ENCODE measurements at regions not wholly inside any gene's neighbourhood (a gene's known extent, or its start where the extent isn't known, plus 50 kb on each side); places are given as distances from the start of the nearest gene placed in this dataset.

DNA sequence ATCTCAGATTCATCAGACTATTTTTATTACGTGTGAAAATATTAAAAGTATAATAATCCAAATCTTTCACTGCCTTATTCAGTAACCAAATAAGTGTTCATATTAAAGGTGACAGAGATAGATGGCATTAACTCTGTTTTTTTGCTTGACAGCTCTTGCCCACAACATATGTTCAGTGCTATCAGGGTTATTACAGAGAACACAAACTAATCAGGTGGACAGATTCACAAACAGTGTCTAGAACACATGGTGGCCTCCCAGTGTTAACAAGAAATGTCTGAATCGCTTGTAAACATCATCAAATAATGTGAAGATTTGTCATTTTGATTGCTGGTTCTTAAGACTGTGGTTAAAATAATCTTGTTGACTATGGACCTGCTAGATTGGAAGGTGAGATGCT, 609.1 kb upstream of the GRAMD2B start (continued):
- TF ChIP-seq ZMYM2 (CRISPR knock-in tag; IDR thresholded peaks at IDR 0.05) (no peak), FLYWCH1 (CRISPR knock-in tag; IDR thresholded peaks at IDR 0.05) (no peak), HHEX (CRISPR knock-in tag; IDR thresholded peaks at IDR 0.05) (no peak), KDM5A (IDR thresholded peaks at IDR 0.05; ENCODE audit: borderline replicate concordance, low read length) (no peak), RBM39 (IDR thresholded peaks at IDR 0.05; ENCODE audit: low read depth, low read length, poor library complexity, severe bottlenecking) (no peak)
- TF ChIP-seq, protein P1, sequence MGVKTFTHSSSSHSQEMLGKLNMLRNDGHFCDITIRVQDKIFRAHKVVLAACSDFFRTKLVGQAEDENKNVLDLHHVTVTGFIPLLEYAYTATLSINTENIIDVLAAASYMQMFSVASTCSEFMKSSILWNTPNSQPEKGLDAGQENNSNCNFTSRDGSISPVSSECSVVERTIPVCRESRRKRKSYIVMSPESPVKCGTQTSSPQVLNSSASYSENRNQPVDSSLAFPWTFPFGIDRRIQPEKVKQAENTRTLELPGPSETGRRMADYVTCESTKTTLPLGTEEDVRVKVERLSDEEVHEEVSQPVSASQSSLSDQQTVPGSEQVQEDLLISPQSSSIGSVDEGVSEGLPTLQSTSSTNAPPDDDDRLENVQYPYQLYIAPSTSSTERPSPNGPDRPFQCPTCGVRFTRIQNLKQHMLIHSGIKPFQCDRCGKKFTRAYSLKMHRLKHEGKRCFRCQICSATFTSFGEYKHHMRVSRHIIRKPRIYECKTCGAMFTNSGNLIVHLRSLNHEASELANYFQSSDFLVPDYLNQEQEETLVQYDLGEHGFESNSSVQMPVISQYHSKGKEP (CRISPR knock-in tag; IDR thresholded peaks at IDR 0.05), result no peak

DNA sequence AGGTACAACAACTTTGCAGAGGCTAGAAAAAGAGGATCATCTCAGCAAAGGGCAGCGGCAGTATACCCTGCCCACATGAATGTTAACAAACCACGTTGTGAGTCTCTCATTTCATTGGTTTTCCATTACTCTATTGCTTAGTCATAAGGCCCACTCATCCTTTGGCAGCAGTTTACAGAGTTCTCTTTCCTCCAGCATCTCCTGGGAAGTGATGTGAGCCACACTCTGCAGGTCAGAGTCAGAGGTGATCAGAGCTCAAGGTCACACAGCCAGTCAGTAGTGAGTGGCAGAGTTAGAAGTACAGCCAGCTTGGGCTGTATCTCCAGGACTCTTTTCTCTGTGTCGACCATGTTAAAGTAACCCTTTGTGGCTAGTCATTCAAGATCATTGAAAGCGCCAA, 599.6 kb upstream of the GRAMD2B start:
- Histone ChIP-seq H2AFZ (ENCODE audit: low read length) (no peak overlapping the region), H3K9me3 (ENCODE audit: low read length) (no peaks in the 10 kb centered on the region), H3K27me3 (ENCODE audit: control insufficient read depth in 1 of 2, insufficient read depth in 2 of 2, low read length in 2 of 2) (no peaks in the 10 kb centered on the region), H3K27ac (ENCODE audit: extremely low read length, insufficient read depth, low read length) (no peak overlapping the region), H3K79me2 (ENCODE audit: insufficient read depth, low read length) (no peaks in the 10 kb centered on the region), H3K4me2 (ENCODE audit: low read depth, low read length) (no peak overlapping the region), H4K20me1 (ENCODE audit: insufficient read depth, low read length) (no peaks in the 10 kb centered on the region), H3K4me1 (ENCODE audit: insufficient read depth, low read length) (no peaks in the 10 kb centered on the region), H3K4me3 (replicated peaks in 1 of 3; ENCODE audit: insufficient read depth in 1 of 3, low read depth in 2 of 3, low read length in 3 of 3) (no peak overlapping the region), H3K36me3 (replicated peaks in 1 of 2; ENCODE audit: control insufficient read depth in 1 of 2, insufficient read depth in 2 of 2, low read length in 2 of 2) (no peaks in the 10 kb centered on the region), H3K9ac (ENCODE audit: insufficient read depth, low read depth, low read length) (no peak overlapping the region)
- BruUV-seq (replicated peaks), result no TSS peak
- POLR2A ChIA-PET, result no interaction called here
- intact Hi-C loops (cut with micrococcal nuclease; ENCODE audit: unreplicated experiment), result no loop called here
- in situ Hi-C loops (cut with HindIII; ENCODE audit: extremely low pct_ligation_motif_present, low pct_unique_long_range_greater_than_20kb), result no loop called here
- FAIRE-seq, result no peak
- TF ChIP-seq ZNF350 (CRISPR knock-in tag; IDR thresholded peaks at IDR 0.05; ENCODE audit: borderline replicate concordance, low read depth) (no peak), ZSCAN12 (CRISPR knock-in tag; IDR thresholded peaks at IDR 0.05) (no peak), KLF9 (CRISPR knock-in tag; IDR thresholded peaks at IDR 0.05; ENCODE audit: low read depth) (no peak), SMAD1 (CRISPR knock-in tag; IDR thresholded peaks at IDR 0.05; ENCODE audit: borderline replicate concordance, low read depth) (no peak), HNF4A (CRISPR knock-in tag; IDR thresholded peaks at IDR 0.05) (peak; percentile 37; the same call in 1 of the 2 replicates), ZNF451 (CRISPR knock-in tag; IDR thresholded peaks at IDR 0.05) (no peak), REPIN1 (CRISPR knock-in tag; IDR thresholded peaks at IDR 0.05; ENCODE audit: borderline replicate concordance, low read depth) (no peak)
- ATAC-seq, result peak; percentile 73
- DNase-seq (ENCODE audit: low spot score), result peak; percentile 1
- CTCF ChIA-PET (ENCODE audit: low intra/inter-chr PET ratio, low total read pairs), result no interaction called here
- 24% methylated on average over 4 of the region's 4 CpGs for WGBS (ENCODE audit: low lambda C conversion rate)

All from HepG2 (cell line).